Retinal pigment epithelial cell (primary cell): ENCODE measurements at regions not wholly inside any gene's neighbourhood (a gene's known extent, or its start where the extent isn't known, plus 50 kb on each side); places are given as distances from the start of the nearest gene placed in this dataset.

Experiments used
- DNase-seq: peaks from one replicate; pipeline ENCODE4 v3.0.0-alpha.2; 2010; ENCODE audit warnings: low read depth
- H3K4me3 ChIP-seq: 2 replicates; pipeline ENCODE4 v1.5.1; 2011; ENCODE audit warnings: mild to moderate bottlenecking, low read length, control low read depth, moderate library complexity
- CTCF ChIP-seq: conservative IDR thresholded peaks from 2 replicates; pipeline ENCODE4 v1.5.1; 2011; ENCODE audit warnings: low read depth, low read length, control low read depth, inconsistent platforms

DNA sequence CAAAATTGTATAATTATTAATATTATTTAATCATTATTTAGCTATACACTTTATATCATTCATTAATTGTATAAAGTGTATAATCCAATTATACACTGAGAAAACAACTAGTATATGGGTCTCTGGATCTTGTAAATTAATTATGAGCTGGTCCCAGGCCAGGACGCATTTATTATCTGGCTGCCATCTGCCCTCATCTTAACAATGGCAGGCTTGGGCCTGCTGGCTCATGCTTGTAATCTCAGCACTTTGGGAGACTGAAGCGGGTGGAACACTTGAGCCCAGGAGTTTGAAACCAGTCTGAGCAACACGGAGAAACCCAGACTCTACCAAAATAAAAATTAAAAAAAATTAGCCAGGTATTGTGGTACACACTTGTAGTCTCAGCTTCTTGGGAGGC, 502.2 kb upstream of the NRXN1 start:
- TF ChIP-seq CTCF = no peak
- H3K4me3 ChIP-seq = no peak overlapping the region
- no peak for DNase-seq

DNA sequence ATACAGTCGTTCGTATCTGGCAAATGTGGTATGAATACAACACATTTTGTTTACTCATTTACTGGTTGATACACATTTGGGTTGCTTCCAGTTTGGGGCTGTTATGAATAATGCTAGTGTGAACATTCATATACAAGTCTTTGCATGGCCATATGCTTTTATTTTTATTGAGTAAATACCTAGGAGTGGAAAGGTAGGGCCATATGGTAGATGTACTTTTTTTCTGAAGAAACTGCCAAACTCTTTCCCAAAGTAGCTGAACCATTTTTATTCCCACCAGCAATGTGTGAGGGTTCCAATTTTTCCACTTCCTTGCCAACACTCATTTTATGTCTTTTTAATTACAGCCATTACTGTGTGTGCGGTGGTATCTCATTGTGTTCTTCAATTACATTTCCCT, 496.2 kb upstream of the NRXN1 start:
- H3K4me3 ChIP-seq = no peak overlapping the region
- DNase-seq = no peak
- no peak for TF ChIP-seq CTCF

- no peak overlapping the region for H3K4me3 ChIP-seq
- no peak for DNase-seq
- TF ChIP-seq CTCF = no peak
These were observed 494.8 kb upstream of the NRXN1 start for GRCh38 chr2:51526766-51527165.

- no peak for DNase-seq
- no peak for TF ChIP-seq CTCF
- no peak overlapping the region for H3K4me3 ChIP-seq
These were observed 484.7 kb upstream of the NRXN1 start for GRCh38 chr2:51516667-51517066.

- H3K4me3 ChIP-seq = no peak overlapping the region
- no peak for TF ChIP-seq CTCF
- no peak for DNase-seq
These were observed 479.1 kb upstream of the NRXN1 start for GRCh38 chr2:51511002-51511401.

DNA sequence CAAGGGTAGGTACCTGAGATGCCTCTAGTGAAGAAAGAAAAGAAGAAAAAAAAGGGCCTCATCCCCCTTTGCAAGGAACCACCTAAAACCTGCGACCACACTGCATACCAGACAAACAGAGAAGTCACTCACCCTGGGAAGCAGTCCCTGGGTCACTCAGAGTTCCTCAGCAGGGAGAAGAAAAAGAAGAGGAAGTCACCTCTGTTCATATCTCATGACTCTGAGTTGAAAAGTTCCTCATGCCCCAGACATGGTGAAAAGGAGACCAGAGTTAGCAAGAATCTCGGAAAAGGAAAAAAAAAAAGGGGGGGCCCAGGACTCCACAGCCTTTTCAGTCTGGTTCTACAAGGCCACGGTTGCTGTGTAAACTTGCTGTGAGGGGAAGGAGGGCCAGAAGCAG, 478.4 kb upstream of the NRXN1 start:
- no peak for TF ChIP-seq CTCF
- H3K4me3 ChIP-seq = no peak overlapping the region
- no peak for DNase-seq

DNA sequence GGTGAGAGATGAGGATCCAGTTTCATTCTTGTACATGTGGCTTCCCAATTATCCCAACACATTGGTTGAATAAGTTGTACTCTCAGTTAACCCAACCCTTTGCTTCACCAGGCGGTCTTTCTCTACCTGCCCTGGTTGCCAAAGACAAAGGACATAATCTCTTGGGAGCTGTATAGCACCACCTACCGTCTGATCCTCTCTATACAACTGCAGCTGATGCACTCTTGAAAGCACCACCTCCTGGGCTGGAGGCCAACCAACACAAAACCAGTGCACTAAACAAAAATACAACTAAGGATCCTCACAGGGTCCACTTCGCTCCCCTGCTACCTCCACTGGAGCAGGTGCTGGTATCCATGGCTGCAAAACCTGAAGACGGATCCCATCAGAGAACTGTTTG, 473.6 kb upstream of the NRXN1 start:
- no peak for TF ChIP-seq CTCF
- no peak for DNase-seq

More for the DNA sequence above, 473.6 kb upstream of the NRXN1 start:
- no peak overlapping the region for H3K4me3 ChIP-seq
